Activated CD4-positive, alpha-beta T cell treated with anti-CD3 and anti-CD28 coated beads for 4 hours (primary cell): ENCODE measurements at regions not wholly inside any gene's neighbourhood (a gene's known extent, or its start where the extent isn't known, plus 50 kb on each side); places are given as distances from the start of the nearest gene placed in this dataset.
"Not testable (repeated sequence)": the region's sequence is repeated elsewhere in the genome, so short reads cannot be mapped to it uniquely, and the experiment has no call there.

Experiments
- DNase-seq, 2 donors: peaks; one replicate each; pipeline ENCODE4 v3.0.0-alpha.2; 2020

- not testable (repeated sequence) for DNase-seq
These were observed 180.9 kb downstream of the CEP170 start for GRCh38 chr1:243074224-243074623.

GRCh38 chr1:243067056-243067455 is 188.0 kb downstream of the CEP170 start:
- DNase-seq: not testable (repeated sequence)

- not testable (repeated sequence) for DNase-seq
These were observed 193.1 kb downstream of the CEP170 start for GRCh38 chr1:243061965-243062364.

GRCh38 chr1:243055510-243055909 is 199.6 kb downstream of the CEP170 start:
- not testable (repeated sequence) for DNase-seq

- not testable (repeated sequence) for DNase-seq
These were observed 200.0 kb downstream of the CEP170 start for GRCh38 chr1:243055091-243055490.

- not testable (repeated sequence) for DNase-seq
These were observed 200.4 kb downstream of the CEP170 start for GRCh38 chr1:243054681-243055080.

GRCh38 chr1:243053048-243053447 is 202.0 kb downstream of the CEP170 start:
- not testable (repeated sequence) for DNase-seq

GRCh38 chr1:243050613-243051012 is 204.5 kb downstream of the CEP170 start:
- not testable (repeated sequence) for DNase-seq

- DNase-seq: not testable (repeated sequence)
These were observed 205.4 kb downstream of the CEP170 start for GRCh38 chr1:243049716-243050115.

- DNase-seq: not testable (repeated sequence)
These were observed 233.7 kb downstream of the CEP170 start for GRCh38 chr1:243021365-243021764.

GRCh38 chr1:243019030-243019635 is 235.9 kb downstream of the CEP170 start:
- peak; percentile 6 to 11 for DNase-seq

GRCh38 chr1:243010719-243011118 is 244.4 kb downstream of the CEP170 start:
- not testable (repeated sequence) for DNase-seq

GRCh38 chr1:243001003-243001402 is 254.1 kb downstream of the CEP170 start:
- DNase-seq: not testable (repeated sequence)

GRCh38 chr1:242992776-242993175 is 262.3 kb downstream of the CEP170 start:
- not testable (repeated sequence) for DNase-seq

- not testable (repeated sequence) for DNase-seq
These were observed 270.0 kb downstream of the CEP170 start for GRCh38 chr1:242985096-242985495.

GRCh38 chr1:242973341-242973740 is 281.7 kb downstream of the CEP170 start:
- not testable (repeated sequence) for DNase-seq

GRCh38 chr1:242966892-242967291 is 288.2 kb downstream of the CEP170 start:
- DNase-seq: no peak

- DNase-seq: not testable (repeated sequence)
These were observed 295.7 kb downstream of the CEP170 start for GRCh38 chr1:242959397-242959796.

- not testable (repeated sequence) for DNase-seq
These were observed 300.1 kb downstream of the CEP170 start for GRCh38 chr1:242954945-242955344.

GRCh38 chr1:242946206-242946605 is 308.9 kb downstream of the CEP170 start:
- DNase-seq: no peak

- not testable (repeated sequence) for DNase-seq
These were observed 318.4 kb downstream of the CEP170 start for GRCh38 chr1:242936725-242937124.

- DNase-seq: not testable (repeated sequence)
These were observed 330.4 kb downstream of the CEP170 start for GRCh38 chr1:242924717-242925116.

- DNase-seq: not testable (repeated sequence)
These were observed 331.5 kb downstream of the CEP170 start for GRCh38 chr1:242923603-242924002.

GRCh38 chr1:242914729-242915128 is 340.4 kb downstream of the CEP170 start:
- DNase-seq: not testable (repeated sequence)

GRCh38 chr1:242912855-242913254 is 342.2 kb downstream of the CEP170 start:
- not testable (repeated sequence) for DNase-seq
